ENCODE measurements at regions not wholly inside any gene's neighbourhood (a gene's known extent, or its start where the extent isn't known, plus 50 kb on each side); places are given as distances from the start of the nearest gene placed in this dataset.

- TF ChIP-seq POLR2A (IDR thresholded peaks at IDR 0.05) (no peak), CTCF (IDR thresholded peaks at IDR 0.05 in 4 of 5, conservative IDR thresholded peaks at IDR 0.05 in 1 of 5) (no peak)
Measured at GRCh38 chr4:110955748-110956147, 332.9 kb upstream of the PITX2 start.
